ENCODE measurements at regions not wholly inside any gene's neighbourhood (a gene's known extent, or its start where the extent isn't known, plus 50 kb on each side); places are given as distances from the start of the nearest gene placed in this dataset.
"Not testable (repeated sequence)": the region's sequence is repeated elsewhere in the genome, so short reads cannot be mapped to it uniquely, and the experiment has no call there.

DNA sequence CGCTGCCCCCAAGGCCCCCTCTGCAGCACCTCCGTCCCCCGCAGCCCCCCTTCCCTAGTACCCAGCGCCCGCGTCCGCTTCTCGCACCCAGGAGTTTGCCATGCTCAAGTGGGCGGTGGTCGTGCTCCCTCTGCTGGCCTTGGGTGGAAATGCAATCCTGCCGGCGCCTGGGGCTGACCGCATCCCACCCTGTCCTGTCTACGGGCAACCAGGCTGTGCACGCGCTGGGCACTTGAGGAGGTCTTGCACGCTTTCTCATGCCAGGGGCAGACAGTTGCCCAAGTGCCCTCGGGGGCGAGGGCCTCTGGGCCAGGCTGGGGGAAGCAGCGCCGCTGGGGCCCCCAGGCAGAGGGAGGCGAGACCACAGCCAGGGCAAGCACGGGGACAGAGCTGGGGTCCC is 1450.7 kb upstream of the TPTE start:
- H3K27ac ChIP-seq (replicated peaks in 1 of 4); H3K27me3 ChIP-seq; H3K4me1 ChIP-seq; intact Hi-C loops (cut with DNase I); H3K4me3 ChIP-seq; H3K9me3 ChIP-seq; H3K36me3 ChIP-seq; DNase-seq (ENCODE audit: extremely low spot score): not testable (repeated sequence)
- TF ChIP-seq, protein P1, sequence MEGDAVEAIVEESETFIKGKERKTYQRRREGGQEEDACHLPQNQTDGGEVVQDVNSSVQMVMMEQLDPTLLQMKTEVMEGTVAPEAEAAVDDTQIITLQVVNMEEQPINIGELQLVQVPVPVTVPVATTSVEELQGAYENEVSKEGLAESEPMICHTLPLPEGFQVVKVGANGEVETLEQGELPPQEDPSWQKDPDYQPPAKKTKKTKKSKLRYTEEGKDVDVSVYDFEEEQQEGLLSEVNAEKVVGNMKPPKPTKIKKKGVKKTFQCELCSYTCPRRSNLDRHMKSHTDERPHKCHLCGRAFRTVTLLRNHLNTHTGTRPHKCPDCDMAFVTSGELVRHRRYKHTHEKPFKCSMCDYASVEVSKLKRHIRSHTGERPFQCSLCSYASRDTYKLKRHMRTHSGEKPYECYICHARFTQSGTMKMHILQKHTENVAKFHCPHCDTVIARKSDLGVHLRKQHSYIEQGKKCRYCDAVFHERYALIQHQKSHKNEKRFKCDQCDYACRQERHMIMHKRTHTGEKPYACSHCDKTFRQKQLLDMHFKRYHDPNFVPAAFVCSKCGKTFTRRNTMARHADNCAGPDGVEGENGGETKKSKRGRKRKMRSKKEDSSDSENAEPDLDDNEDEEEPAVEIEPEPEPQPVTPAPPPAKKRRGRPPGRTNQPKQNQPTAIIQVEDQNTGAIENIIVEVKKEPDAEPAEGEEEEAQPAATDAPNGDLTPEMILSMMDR (IDR thresholded peaks at IDR 0.05): peak in 1 of 3 experiments; percentile 11
- WGBS: no CpG with 5 or more reads among the region's 23 CpGs

DNA sequence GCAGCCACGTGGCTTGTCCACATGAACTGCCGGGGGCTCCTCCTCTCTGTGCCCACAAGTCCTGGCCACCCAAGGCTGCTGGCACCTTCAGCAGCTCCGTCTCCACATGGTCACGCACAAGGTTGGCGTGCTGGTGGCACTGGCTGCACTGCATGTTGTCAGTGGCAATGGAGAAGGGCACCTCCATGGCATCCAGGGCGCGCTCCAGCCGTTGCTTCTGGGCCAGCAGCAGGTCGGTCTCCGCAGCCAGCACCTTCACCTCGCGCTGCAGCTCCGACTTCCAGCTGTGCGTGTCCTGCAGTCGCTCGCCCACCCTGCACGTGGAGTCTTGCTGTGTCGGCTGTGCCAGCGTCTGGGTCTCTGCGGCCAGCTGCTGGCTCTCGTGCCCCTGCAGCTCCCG is 1448.4 kb upstream of the TPTE start:
- intact Hi-C loops (cut with DNase I); H3K4me1 ChIP-seq; H3K4me3 ChIP-seq; H3K9me3 ChIP-seq; H3K27me3 ChIP-seq; H3K36me3 ChIP-seq; DNase-seq (ENCODE audit: extremely low spot score); H3K27ac ChIP-seq (replicated peaks in 1 of 4): not testable (repeated sequence)
- WGBS: 95% methylated on average over 4 of the region's 22 CpGs

DNA sequence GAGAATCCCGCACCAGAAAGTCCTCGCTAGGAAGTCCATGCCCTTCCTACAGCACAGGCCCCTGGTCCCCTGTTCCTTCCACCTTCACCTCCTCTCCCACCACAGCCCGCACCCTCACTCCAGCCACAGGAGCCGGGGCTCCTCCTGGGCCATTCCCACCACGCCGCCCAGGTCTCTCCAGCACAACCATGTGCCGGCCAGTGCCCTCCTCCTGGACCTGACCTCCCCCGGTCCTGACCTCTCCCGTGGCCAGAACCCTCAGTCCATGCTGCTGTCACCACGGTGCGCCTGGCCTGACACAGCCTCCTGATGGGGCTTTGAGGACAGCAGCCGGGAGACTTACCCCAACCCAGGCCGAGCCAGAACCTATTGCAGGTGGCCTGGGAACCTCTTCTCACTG is 1446.6 kb upstream of the TPTE start:
- WGBS: no CpG with 5 or more reads among the region's 13 CpGs
- H3K9me3 ChIP-seq; H3K4me1 ChIP-seq; H3K4me3 ChIP-seq; H3K36me3 ChIP-seq; intact Hi-C loops (cut with DNase I); H3K27me3 ChIP-seq; H3K27ac ChIP-seq (replicated peaks in 1 of 4); DNase-seq (ENCODE audit: extremely low spot score): not testable (repeated sequence)

DNA sequence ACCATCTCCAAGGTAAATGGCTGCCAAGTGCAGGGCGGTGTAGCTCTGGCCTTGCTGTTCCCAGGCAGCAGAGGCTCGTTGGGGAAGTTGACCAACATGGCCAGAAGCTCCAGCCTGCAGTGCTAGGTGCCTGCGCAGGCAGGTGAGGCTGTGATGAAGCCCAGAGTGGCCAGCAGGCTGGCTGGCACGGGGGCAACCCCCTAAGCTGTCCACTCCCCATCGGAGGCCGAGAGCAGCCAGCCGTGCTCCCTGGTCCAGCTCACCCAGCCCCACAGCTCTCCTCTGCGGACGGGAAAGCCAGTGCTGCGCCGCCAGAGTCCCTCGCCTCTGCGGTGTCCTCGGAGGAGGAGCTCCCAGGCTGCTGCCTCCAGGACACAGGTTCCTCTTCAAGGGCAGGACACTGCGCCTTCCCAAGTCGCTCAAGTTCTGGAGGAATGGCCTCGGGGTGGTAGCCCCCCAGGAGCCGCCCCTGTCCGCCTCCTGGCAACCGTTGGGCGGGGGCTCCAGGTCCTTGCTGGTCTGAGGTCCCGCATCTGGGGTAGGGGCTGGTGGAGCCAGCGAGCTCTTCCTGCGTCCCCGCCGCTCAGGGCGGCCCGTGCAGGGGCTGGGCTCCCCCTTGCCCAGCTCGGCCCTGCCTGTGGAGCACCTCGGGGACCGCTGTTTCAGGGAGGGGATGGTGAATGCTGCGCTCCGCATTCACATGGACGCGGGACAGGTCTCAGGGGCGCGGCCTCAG is 1438.1 kb upstream of the TPTE start:
- peaks cover 0 to 27% (median 0%) of the 10 kb centered on the region in 4 donors for H3K27me3 ChIP-seq
- WGBS: no CpG with 5 or more reads among the region's 37 CpGs
- H3K27ac ChIP-seq (replicated peaks in 1 of 4); H3K36me3 ChIP-seq; H3K4me1 ChIP-seq; H3K9me3 ChIP-seq; DNase-seq (ENCODE audit: extremely low spot score); H3K4me3 ChIP-seq; intact Hi-C loops (cut with DNase I): not testable (repeated sequence)

DNA sequence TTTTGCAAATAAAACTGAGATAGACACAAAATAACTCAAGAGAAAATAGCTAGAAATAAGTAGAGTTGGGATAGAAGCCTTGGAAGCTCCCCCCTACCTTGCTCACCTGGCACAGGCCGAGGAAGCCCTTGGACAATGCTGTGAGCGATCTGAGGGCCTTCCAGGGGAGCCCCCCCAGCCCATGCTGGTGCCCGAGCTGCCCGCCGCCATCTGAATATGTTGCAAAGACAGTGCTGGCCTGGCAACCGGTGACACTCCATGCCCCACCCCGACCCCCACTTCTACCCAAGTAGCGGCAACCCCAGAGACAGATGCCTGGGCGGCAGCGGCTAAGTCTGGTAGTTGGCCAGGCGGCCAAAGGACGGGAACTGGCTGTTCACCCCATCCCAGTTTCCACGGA is 1435.1 kb upstream of the TPTE start:
- DNase-seq (ENCODE audit: extremely low spot score); H3K4me1 ChIP-seq; H3K4me3 ChIP-seq; intact Hi-C loops (cut with DNase I); H3K9me3 ChIP-seq; H3K36me3 ChIP-seq; H3K27ac ChIP-seq (replicated peaks in 1 of 4): not testable (repeated sequence)
- peaks cover 0 to 26% (median 0%) of the 10 kb centered on the region in 4 donors for H3K27me3 ChIP-seq
- WGBS: no CpG with 5 or more reads among the region's 13 CpGs

DNA sequence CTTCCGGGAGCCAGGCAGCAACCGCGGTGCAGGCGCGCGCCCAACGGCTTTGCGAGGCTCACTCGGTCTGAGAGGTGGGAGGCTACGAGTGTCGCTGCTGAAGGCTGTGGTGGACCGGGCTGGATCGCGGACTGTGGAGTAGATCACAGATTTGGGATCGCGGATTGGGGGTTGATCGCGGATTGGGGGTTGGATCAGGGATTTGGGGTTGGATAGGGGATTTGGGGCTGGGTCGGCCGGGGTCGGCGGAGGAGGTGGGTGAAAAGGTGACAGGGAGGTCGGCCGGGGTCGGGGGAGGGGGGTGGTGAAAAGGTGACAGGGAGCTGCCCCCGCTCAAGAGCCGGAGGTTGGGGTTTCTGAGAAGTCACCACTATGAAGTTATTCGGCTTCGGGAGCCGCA is 1433.6 kb upstream of the TPTE start:
- H3K9me3 ChIP-seq; DNase-seq (ENCODE audit: extremely low spot score); H3K27ac ChIP-seq (replicated peaks in 1 of 4); H3K4me3 ChIP-seq; H3K36me3 ChIP-seq; H3K4me1 ChIP-seq; intact Hi-C loops (cut with DNase I): not testable (repeated sequence)
- WGBS: 81% methylated on average over 20 of the region's 30 CpGs
- peaks cover 0 to 22% (median 0%) of the 10 kb centered on the region in 4 donors for H3K27me3 ChIP-seq

DNA sequence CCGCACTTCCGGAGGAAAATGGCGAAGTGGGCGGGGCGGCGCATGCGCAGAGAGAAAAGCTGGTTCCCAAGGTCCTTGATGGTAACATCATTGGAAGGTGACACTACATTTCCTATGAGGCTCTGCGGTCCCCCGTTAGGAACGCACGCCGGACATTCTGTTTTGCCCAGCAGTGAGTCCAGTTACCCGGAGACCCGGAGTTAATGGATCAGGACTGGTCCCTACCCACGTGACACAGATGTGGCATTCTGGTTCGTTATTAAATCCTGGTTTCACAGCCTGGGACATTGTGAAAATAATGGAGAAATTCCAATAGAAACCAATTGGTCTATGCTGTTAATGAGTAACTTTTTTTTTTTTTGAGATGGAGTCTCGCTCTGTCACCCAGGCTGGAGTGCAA is 1391.6 kb upstream of the TPTE start:
- H3K36me3 ChIP-seq; H3K4me1 ChIP-seq; H3K27ac ChIP-seq (replicated peaks in 1 of 4); H3K9me3 ChIP-seq; DNase-seq (ENCODE audit: extremely low spot score); intact Hi-C loops (cut with DNase I); H3K4me3 ChIP-seq; H3K27me3 ChIP-seq: not testable (repeated sequence)
- no CpG with 5 or more reads among the region's 17 CpGs for WGBS

DNA sequence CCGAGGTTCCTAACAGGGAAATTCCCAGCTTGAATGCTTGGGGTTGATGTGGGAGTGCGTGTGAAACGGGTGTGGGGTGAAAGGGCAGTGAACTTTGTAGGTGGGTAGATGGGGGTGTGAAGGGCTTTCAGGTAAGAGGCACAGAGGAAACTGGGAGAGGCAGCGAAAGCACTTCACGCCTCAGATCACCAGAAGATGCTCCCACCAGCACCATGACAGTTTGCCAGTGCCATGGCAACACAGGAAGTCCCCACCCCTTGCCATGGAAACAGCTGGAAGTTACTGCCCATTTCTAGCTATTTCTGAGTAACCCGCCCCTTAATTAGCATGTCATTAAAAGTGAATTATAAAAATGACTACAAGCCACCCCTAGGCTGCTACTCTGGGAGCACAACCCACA is 1390.6 kb upstream of the TPTE start:
- H3K27me3 ChIP-seq; intact Hi-C loops (cut with DNase I); H3K4me1 ChIP-seq; H3K9me3 ChIP-seq; H3K4me3 ChIP-seq; DNase-seq (ENCODE audit: extremely low spot score); H3K36me3 ChIP-seq; H3K27ac ChIP-seq (replicated peaks in 1 of 4): not testable (repeated sequence)
- whole genome bisulfite sequencing: no CpG with 5 or more reads among the region's 6 CpGs

Small RNA genes in the stretch of these regions (small RNA-seq; reads per million reads assigned to genes)
- 0 reads per million in 3 donors for gene CR392039.1

All from esophagus muscularis mucosa (tissue), 4 donors.